ENCODE measurements at regions not wholly inside any gene's neighbourhood (a gene's known extent, or its start where the extent isn't known, plus 50 kb on each side); places are given as distances from the start of the nearest gene placed in this dataset.

- Histone ChIP-seq H4K5ac (ENCODE audit: insufficient read length, low read depth, low read length) (no peak overlapping the region), H3K79me2 (ENCODE audit: insufficient read depth, low read length) (no peaks in the 10 kb centered on the region), H2BK20ac (ENCODE audit: low read depth, low read length, poor library complexity, severe bottlenecking) (no peak overlapping the region), H2AK5ac (ENCODE audit: insufficient read length, low read length) (no peak overlapping the region), H2BK15ac (ENCODE audit: low read depth, low read length) (no peak overlapping the region), H2BK5ac (ENCODE audit: insufficient read length, low read length) (no peak overlapping the region), H3K18ac (ENCODE audit: insufficient read length, low read depth, low read length) (peak overlapping the region; percentile 0), H3K27ac (ENCODE audit: insufficient read length, low read depth, low read length) (no peak overlapping the region), H3K27me3 (ENCODE audit: insufficient read depth, low read length) (no peaks in the 10 kb centered on the region), H3T11ph (ENCODE audit: low read length) (no peak overlapping the region), H3K56ac (ENCODE audit: insufficient read length, low read depth, low read length) (no peak overlapping the region), H3K9me3 (ENCODE audit: control insufficient read depth, low read depth, low read length) (no peaks in the 10 kb centered on the region), H4K20me1 (ENCODE audit: control insufficient read depth, insufficient read depth, insufficient read length) (no peaks in the 10 kb centered on the region), H3K23ac (ENCODE audit: insufficient read length, low read depth, low read length) (no peak overlapping the region), H2BK12ac (ENCODE audit: insufficient read length, low read depth, low read length) (no peak overlapping the region), H4K8ac (replicated peaks; ENCODE audit: insufficient read length, low read depth, low read length) (no peak overlapping the region), H2BK120ac (ENCODE audit: low read depth, low read length, poor library complexity, severe bottlenecking) (no peak overlapping the region), H3K9ac (ENCODE audit: extremely low read depth, insufficient read length, low read length) (no peak overlapping the region), H3K23me2 (ENCODE audit: insufficient read length, low read depth, low read length, poor library complexity, severe bottlenecking) (no peaks in the 10 kb centered on the region), H3K79me1 (ENCODE audit: insufficient read depth, low read depth, low read length, poor library complexity, severe bottlenecking) (no peaks in the 10 kb centered on the region), H3K14ac (ENCODE audit: insufficient read depth, low read length) (no peak overlapping the region), H3K4ac (ENCODE audit: low read depth, low read length) (no peak overlapping the region), H3K4me2 (ENCODE audit: insufficient read depth, insufficient read length, low read length) (no peak overlapping the region), H3K4me1 (ENCODE audit: insufficient read depth, low read length) (peaks cover 6% of the 10 kb centered on the region; the same call in 1 of the 2 replicates), H2AFZ (ENCODE audit: low read length) (no peak overlapping the region), H4K91ac (ENCODE audit: insufficient read length, low read depth, low read length) (no peak overlapping the region)
- Mint-ChIP-seq H3K9me3 (no peaks in the 10 kb centered on the region), H3K4me1 (peaks cover 15 to 21% of the 10 kb centered on the region in 2 experiments), H3K27ac (no peak overlapping the region; a peak in 1 of 7 replicates), H3K4me3 (no peak overlapping the region), H3K27me3 (ENCODE audit: low read depth) (peaks cover 33% of the 10 kb centered on the region), H3K36me3 (ENCODE audit: insufficient read depth in 1 of 3, low read depth in 3 of 3) (no peaks in the 10 kb centered on the region)
- TF ChIP-seq, protein P1, sequence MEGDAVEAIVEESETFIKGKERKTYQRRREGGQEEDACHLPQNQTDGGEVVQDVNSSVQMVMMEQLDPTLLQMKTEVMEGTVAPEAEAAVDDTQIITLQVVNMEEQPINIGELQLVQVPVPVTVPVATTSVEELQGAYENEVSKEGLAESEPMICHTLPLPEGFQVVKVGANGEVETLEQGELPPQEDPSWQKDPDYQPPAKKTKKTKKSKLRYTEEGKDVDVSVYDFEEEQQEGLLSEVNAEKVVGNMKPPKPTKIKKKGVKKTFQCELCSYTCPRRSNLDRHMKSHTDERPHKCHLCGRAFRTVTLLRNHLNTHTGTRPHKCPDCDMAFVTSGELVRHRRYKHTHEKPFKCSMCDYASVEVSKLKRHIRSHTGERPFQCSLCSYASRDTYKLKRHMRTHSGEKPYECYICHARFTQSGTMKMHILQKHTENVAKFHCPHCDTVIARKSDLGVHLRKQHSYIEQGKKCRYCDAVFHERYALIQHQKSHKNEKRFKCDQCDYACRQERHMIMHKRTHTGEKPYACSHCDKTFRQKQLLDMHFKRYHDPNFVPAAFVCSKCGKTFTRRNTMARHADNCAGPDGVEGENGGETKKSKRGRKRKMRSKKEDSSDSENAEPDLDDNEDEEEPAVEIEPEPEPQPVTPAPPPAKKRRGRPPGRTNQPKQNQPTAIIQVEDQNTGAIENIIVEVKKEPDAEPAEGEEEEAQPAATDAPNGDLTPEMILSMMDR (conservative IDR thresholded peaks at IDR 0.05) = no peak
- WGBS (ENCODE audit: extremely low coverage, insufficient read length, low lambda C conversion rate) = no CpG with 5 or more reads among the region's 11 CpGs
- no peak for DNase-seq
Measured at GRCh38 chr17:79331492-79331891, 256.9 kb downstream of the ENGASE start.

Measured in H9 (cell line).